Activated naive CD8-positive, alpha-beta T cell (primary cell): ENCODE measurements at regions not wholly inside any gene's neighbourhood (a gene's known extent, or its start where the extent isn't known, plus 50 kb on each side); places are given as distances from the start of the nearest gene placed in this dataset.

Source experiments
- H3K27ac Mint-ChIP-seq: one replicate; pipeline ENCODE4 v1.8.0; 2021; ENCODE audit warnings: mixed read lengths
- H3K27me3 Mint-ChIP-seq: one replicate; pipeline ENCODE4 v1.8.0; 2021; ENCODE audit warnings: mixed read lengths
- H3K36me3 Mint-ChIP-seq: one replicate; pipeline ENCODE4 v1.8.0; 2021; ENCODE audit warnings: mixed read lengths
- H3K4me1 Mint-ChIP-seq: one replicate; pipeline ENCODE4 v1.8.0; 2021; ENCODE audit warnings: low read depth, mixed read lengths
- H3K4me3 Mint-ChIP-seq: one replicate; pipeline ENCODE4 v1.8.0; 2021; ENCODE audit warnings: mild to moderate bottlenecking, mixed read lengths
- H3K9me3 Mint-ChIP-seq: one replicate; pipeline ENCODE4 v1.8.0; 2021; ENCODE audit warnings: low read depth, mixed read lengths

GRCh38 chr13:71046360-71047079 lies 820.5 kb downstream of the DACH1 start:
- H3K27me3 Mint-ChIP-seq: no peaks in the 10 kb centered on the region
- H3K9me3 Mint-ChIP-seq: peaks cover 7% of the 10 kb centered on the region
- H3K27ac Mint-ChIP-seq: no peak overlapping the region
- H3K4me3 Mint-ChIP-seq: no peak overlapping the region
- H3K36me3 Mint-ChIP-seq: no peaks in the 10 kb centered on the region
- H3K4me1 Mint-ChIP-seq: no peaks in the 10 kb centered on the region

GRCh38 chr13:71045101-71045500 lies 821.9 kb downstream of the DACH1 start:
- H3K4me1 Mint-ChIP-seq: no peaks in the 10 kb centered on the region
- no peaks in the 10 kb centered on the region for H3K27me3 Mint-ChIP-seq
- H3K4me3 Mint-ChIP-seq: no peak overlapping the region
- no peak overlapping the region for H3K27ac Mint-ChIP-seq
- no peaks in the 10 kb centered on the region for H3K36me3 Mint-ChIP-seq
- H3K9me3 Mint-ChIP-seq: peaks cover 7% of the 10 kb centered on the region

DNA sequence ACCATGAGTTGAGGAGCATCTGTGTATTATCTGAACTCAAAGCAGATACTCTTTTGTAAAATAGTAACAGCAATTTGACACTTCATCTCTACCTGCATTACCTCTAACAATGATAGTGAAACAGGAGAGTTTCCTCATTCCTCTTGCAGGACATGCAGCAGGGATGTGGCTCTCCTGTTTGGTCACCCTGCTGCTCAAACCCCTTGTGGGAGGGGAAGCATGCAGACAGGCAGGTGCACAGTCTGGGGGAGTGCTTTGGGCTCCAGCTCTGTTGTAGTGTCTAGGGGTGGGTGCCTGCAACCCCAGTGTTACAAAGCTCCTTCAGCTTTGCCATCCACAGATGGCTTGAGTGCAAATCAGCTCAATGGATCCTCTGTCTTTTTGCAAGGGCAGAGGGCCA lies 827.6 kb downstream of the DACH1 start:
- H3K27me3 Mint-ChIP-seq: no peaks in the 10 kb centered on the region
- no peaks in the 10 kb centered on the region for H3K36me3 Mint-ChIP-seq
- no peak overlapping the region for H3K4me3 Mint-ChIP-seq
- H3K4me1 Mint-ChIP-seq: no peaks in the 10 kb centered on the region
- no peak overlapping the region for H3K27ac Mint-ChIP-seq
- H3K9me3 Mint-ChIP-seq: peaks cover 3% of the 10 kb centered on the region

GRCh38 chr13:71034018-71034417 lies 833.0 kb downstream of the DACH1 start:
- Mint-ChIP-seq H3K36me3 (no peaks in the 10 kb centered on the region), H3K4me1 (no peaks in the 10 kb centered on the region), H3K9me3 (peaks cover 15% of the 10 kb centered on the region), H3K4me3 (no peak overlapping the region), H3K27ac (no peak overlapping the region), H3K27me3 (no peaks in the 10 kb centered on the region)

DNA sequence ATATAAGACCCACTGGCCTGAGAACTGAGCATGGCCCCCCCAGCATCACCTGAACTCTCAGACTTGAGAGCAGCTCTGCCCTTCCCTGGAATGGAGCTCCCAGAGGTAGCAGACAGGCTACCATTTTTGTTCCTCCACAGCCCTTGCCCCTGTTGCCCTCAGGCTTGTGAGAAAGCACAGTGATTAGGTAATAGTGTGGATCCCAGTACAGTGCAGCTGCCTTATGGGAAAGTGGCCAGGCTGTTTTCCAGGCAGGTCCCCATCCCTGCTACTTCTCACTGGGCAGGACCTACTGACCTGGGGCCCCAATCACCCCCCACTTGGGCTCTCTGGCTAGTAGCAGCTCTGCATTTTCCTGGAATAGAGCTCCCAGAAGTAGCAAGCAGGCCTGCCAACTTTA lies 834.0 kb downstream of the DACH1 start:
- no peaks in the 10 kb centered on the region for H3K27me3 Mint-ChIP-seq

GRCh38 chr13:71030784-71031183 lies 836.2 kb downstream of the DACH1 start:
- no peaks in the 10 kb centered on the region for H3K36me3 Mint-ChIP-seq
- H3K9me3 Mint-ChIP-seq: peaks cover 29% of the 10 kb centered on the region
- H3K4me3 Mint-ChIP-seq: no peak overlapping the region
- no peaks in the 10 kb centered on the region for H3K4me1 Mint-ChIP-seq
- no peaks in the 10 kb centered on the region for H3K27me3 Mint-ChIP-seq
- H3K27ac Mint-ChIP-seq: no peak overlapping the region

More for the DNA sequence above, 834.0 kb downstream of the DACH1 start:
- no peaks in the 10 kb centered on the region for H3K36me3 Mint-ChIP-seq
- peaks cover 23% of the 10 kb centered on the region for H3K9me3 Mint-ChIP-seq
- H3K4me1 Mint-ChIP-seq: no peaks in the 10 kb centered on the region
- no peak overlapping the region for H3K27ac Mint-ChIP-seq
- H3K4me3 Mint-ChIP-seq: no peak overlapping the region

- no peaks in the 10 kb centered on the region for H3K27me3 Mint-ChIP-seq
- H3K36me3 Mint-ChIP-seq: no peaks in the 10 kb centered on the region
- no peaks in the 10 kb centered on the region for H3K4me1 Mint-ChIP-seq
- H3K4me3 Mint-ChIP-seq: no peak overlapping the region
- H3K9me3 Mint-ChIP-seq: peaks cover 32% of the 10 kb centered on the region
- H3K27ac Mint-ChIP-seq: no peak overlapping the region
These were observed 838.1 kb downstream of the DACH1 start for GRCh38 chr13:71028884-71029283.

DNA sequence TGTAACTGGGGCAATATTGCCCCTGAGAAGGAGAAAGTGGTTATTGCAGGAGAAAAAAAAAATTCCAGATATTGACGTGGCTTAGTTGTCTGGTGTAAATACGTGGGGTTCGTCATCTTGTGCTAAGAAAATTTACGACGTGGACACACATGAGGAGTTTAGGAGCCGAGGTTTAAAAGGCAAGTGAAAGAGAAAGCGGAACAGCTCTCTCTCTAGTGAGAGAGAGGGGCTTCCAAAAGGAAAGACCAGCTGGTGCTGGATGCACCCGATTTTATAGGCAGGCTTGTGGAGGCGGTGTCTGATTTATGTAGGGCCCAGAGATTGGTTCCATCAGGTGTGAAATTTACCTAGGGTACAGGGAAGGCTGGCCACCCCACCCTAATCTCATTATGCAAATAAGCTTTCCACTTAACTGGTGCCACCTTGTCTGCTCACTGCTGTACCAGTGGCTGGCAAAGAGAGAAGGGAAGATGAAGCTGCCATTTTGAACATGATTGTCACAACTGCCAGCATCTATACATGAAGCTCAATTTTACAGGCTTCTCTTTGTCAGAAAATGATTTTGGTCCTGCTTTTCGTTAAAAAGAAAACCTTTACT lies 845.1 kb downstream of the DACH1 start:
- Mint-ChIP-seq H3K9me3 (peaks cover 7% of the 10 kb centered on the region), H3K4me1 (no peaks in the 10 kb centered on the region), H3K27ac (no peak overlapping the region), H3K36me3 (no peaks in the 10 kb centered on the region), H3K4me3 (no peak overlapping the region), H3K27me3 (no peaks in the 10 kb centered on the region)

GRCh38 chr13:71018995-71019394 lies 848.0 kb downstream of the DACH1 start:
- H3K4me1 Mint-ChIP-seq: no peaks in the 10 kb centered on the region
- H3K27ac Mint-ChIP-seq: no peak overlapping the region
- H3K4me3 Mint-ChIP-seq: no peak overlapping the region
- no peaks in the 10 kb centered on the region for H3K36me3 Mint-ChIP-seq
- H3K9me3 Mint-ChIP-seq: peaks cover 7% of the 10 kb centered on the region
- H3K27me3 Mint-ChIP-seq: no peaks in the 10 kb centered on the region

DNA sequence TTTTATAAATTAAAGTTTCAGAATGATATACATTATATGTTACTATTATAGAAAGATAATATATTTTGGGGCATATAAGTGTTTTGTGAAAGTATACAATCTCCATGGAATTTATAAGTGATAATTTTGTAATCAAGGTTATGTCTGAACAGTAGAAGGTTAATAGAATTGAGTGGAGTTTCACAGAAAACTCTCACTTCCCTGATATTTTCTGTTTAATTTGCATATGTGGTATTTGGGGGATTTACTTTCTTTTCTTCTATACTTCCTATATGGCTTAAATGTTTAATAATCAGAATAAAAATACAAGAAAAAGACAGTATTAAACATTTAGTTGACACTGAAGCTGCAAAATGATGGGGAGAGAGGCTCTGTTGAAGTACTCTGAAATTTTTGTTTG lies 848.5 kb downstream of the DACH1 start:
- H3K4me1 Mint-ChIP-seq: no peaks in the 10 kb centered on the region
- no peaks in the 10 kb centered on the region for H3K36me3 Mint-ChIP-seq
- no peaks in the 10 kb centered on the region for H3K27me3 Mint-ChIP-seq
- no peak overlapping the region for H3K27ac Mint-ChIP-seq
- H3K4me3 Mint-ChIP-seq: no peak overlapping the region
- H3K9me3 Mint-ChIP-seq: peaks cover 6% of the 10 kb centered on the region

GRCh38 chr13:71017607-71018006 lies 849.4 kb downstream of the DACH1 start:
- no peak overlapping the region for H3K27ac Mint-ChIP-seq
- peaks cover 6% of the 10 kb centered on the region for H3K9me3 Mint-ChIP-seq
- H3K36me3 Mint-ChIP-seq: no peaks in the 10 kb centered on the region
- H3K4me3 Mint-ChIP-seq: no peak overlapping the region
- no peaks in the 10 kb centered on the region for H3K27me3 Mint-ChIP-seq
- no peaks in the 10 kb centered on the region for H3K4me1 Mint-ChIP-seq

DNA sequence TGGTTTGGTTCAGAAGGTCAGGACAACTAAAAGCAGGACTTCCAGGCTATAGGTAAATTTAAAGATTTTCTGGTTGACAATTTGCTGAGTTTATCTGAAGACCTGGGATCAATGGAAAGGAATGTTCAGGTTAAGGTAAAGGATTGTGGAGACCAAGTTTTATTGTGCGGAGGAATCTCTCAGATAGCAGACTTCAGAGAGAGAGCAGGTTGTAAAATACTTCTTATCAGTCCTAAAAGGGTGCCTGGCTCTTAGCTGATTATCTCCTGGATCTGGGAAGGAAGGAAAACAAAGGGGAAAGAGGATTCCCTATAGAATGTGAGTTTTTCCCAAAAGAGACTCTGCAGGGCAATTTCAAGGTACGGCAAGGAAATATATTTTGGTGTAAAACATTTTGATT lies 851.5 kb downstream of the DACH1 start:
- Mint-ChIP-seq H3K27me3 (no peaks in the 10 kb centered on the region), H3K4me1 (no peaks in the 10 kb centered on the region), H3K9me3 (peaks cover 6% of the 10 kb centered on the region), H3K27ac (no peak overlapping the region), H3K36me3 (no peaks in the 10 kb centered on the region), H3K4me3 (no peak overlapping the region)

- H3K27me3 Mint-ChIP-seq: no peaks in the 10 kb centered on the region
- H3K36me3 Mint-ChIP-seq: no peaks in the 10 kb centered on the region
- no peak overlapping the region for H3K27ac Mint-ChIP-seq
- no peaks in the 10 kb centered on the region for H3K4me1 Mint-ChIP-seq
- no peak overlapping the region for H3K4me3 Mint-ChIP-seq
- H3K9me3 Mint-ChIP-seq: peaks cover 6% of the 10 kb centered on the region
These were observed 852.0 kb downstream of the DACH1 start for GRCh38 chr13:71015021-71015420.

GRCh38 chr13:71005919-71006318 lies 861.1 kb downstream of the DACH1 start:
- peaks cover 3% of the 10 kb centered on the region for H3K9me3 Mint-ChIP-seq
- H3K27ac Mint-ChIP-seq: no peak overlapping the region
- H3K4me1 Mint-ChIP-seq: no peaks in the 10 kb centered on the region
- no peaks in the 10 kb centered on the region for H3K27me3 Mint-ChIP-seq
- H3K36me3 Mint-ChIP-seq: no peaks in the 10 kb centered on the region
- no peak overlapping the region for H3K4me3 Mint-ChIP-seq

DNA sequence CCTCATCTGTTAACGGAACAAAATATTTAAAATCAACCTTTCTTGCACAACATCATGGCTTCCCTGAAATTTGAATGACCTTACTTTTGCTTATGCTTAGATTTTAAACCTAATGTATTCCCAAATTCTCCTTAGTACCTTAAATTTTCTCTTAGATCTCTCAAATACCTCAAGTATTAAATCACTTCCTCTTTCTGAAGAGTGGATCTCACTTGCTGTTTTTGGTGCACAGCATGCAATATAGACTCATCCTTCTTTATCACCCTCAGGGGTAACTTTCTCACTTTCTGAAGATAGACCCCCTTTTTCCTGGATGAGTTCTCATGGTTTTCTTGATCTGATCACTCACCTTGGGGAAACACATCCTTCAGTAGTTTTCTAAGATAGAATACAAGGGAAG lies 871.7 kb downstream of the DACH1 start:
- H3K27ac Mint-ChIP-seq: no peak overlapping the region
- no peaks in the 10 kb centered on the region for H3K36me3 Mint-ChIP-seq
- no peaks in the 10 kb centered on the region for H3K9me3 Mint-ChIP-seq
- H3K27me3 Mint-ChIP-seq: no peaks in the 10 kb centered on the region
- no peaks in the 10 kb centered on the region for H3K4me1 Mint-ChIP-seq
- no peak overlapping the region for H3K4me3 Mint-ChIP-seq

GRCh38 chr13:70994191-70994590 lies 872.8 kb downstream of the DACH1 start:
- Mint-ChIP-seq H3K4me1 (no peaks in the 10 kb centered on the region), H3K27me3 (no peaks in the 10 kb centered on the region), H3K36me3 (no peaks in the 10 kb centered on the region), H3K4me3 (no peak overlapping the region), H3K9me3 (no peaks in the 10 kb centered on the region), H3K27ac (no peak overlapping the region)
